ENCODE measurements at regions not wholly inside any gene's neighbourhood (a gene's known extent, or its start where the extent isn't known, plus 50 kb on each side); places are given as distances from the start of the nearest gene placed in this dataset.

- TF ChIP-seq CTCF (IDR thresholded peaks at IDR 0.05) (no peak), POLR2A (IDR thresholded peaks at IDR 0.05; ENCODE audit: low read depth) (no peak)
These were observed 208.3 kb upstream of the RBMS3 start for GRCh38 chr3:29072611-29073010.

Measured in esophagus muscularis mucosa (tissue), 3 donors.